WTC11 (cell line): ENCODE measurements at regions not wholly inside any gene's neighbourhood (a gene's known extent, or its start where the extent isn't known, plus 50 kb on each side); places are given as distances from the start of the nearest gene placed in this dataset.

Experiments
- ATAC-seq: fragments of 200-7000 bp; cut with Tn5 transposase; 2 replicates; pipeline ENCODE4 v1.10.0; 2021; ENCODE audit warnings: mild to moderate bottlenecking, moderate library complexity
- CTCF ChIA-PET: fragments of 300-600 bp; sonication (Branson Sonifier 250); formaldehyde crosslinking; loops from one replicate; lab custom pipeline; 2021; ENCODE audit warnings: antibody characterized with exemption; lab: Charles Lee
- POLR2A ChIA-PET: fragments of 350-600 bp; sonication (Branson Sonifier 250); formaldehyde crosslinking; loops from one replicate; lab custom pipeline; 2021; ENCODE audit warnings: antibody characterized with exemption; lab: Charles Lee
- DNase-seq: peaks from one replicate; pipeline ENCODE4 v3.0.0; 2021; ENCODE audit warnings: low spot score
- H3K27ac Mint-ChIP-seq: 2 replicates; pipeline ENCODE4 v1.8.0; 2021; ENCODE audit warnings: mixed read lengths
- H3K27me3 Mint-ChIP-seq: 2 replicates; pipeline ENCODE4 v1.8.0; 2021; ENCODE audit warnings: low read depth, mild to moderate bottlenecking, moderate library complexity, mixed read lengths
- H3K36me3 Mint-ChIP-seq: 2 replicates; pipeline ENCODE4 v1.8.0; 2021; ENCODE audit warnings: mixed read lengths
- H3K4me1 Mint-ChIP-seq: 2 replicates; pipeline ENCODE4 v1.8.0; 2022; ENCODE audit warnings: mixed read lengths
- H3K4me3 Mint-ChIP-seq: 2 replicates; pipeline ENCODE4 v1.8.0; 2021; ENCODE audit warnings: mild to moderate bottlenecking, moderate library complexity, mixed read lengths
- H3K9me3 Mint-ChIP-seq: 2 replicates; pipeline ENCODE4 v1.8.0; 2021; ENCODE audit warnings: mixed read lengths
- ARID4B ChIP-seq: sonication (generic); formaldehyde crosslinking; IDR thresholded peaks from 2 replicates; pipeline ENCODE4 v1.8.0; 2023; ENCODE audit warnings: missing genetic modification reagents, mild to moderate bottlenecking, borderline replicate concordance
- ATF1 ChIP-seq: sonication (generic); formaldehyde crosslinking; IDR thresholded peaks from 2 replicates; pipeline ENCODE4 v1.8.1; 2023; ENCODE audit warnings: mild to moderate bottlenecking, moderate library complexity, missing genetic modification reagents
- ATF3 ChIP-seq: sonication (generic); formaldehyde crosslinking; conservative IDR thresholded peaks from 2 replicates; pipeline ENCODE4 v1.8.1; 2022; ENCODE audit warnings: mild to moderate bottlenecking, missing genetic modification reagents
- CBFB ChIP-seq: sonication (generic); formaldehyde crosslinking; IDR thresholded peaks from 2 replicates; pipeline ENCODE4 v1.8.1; 2022; ENCODE audit warnings: mild to moderate bottlenecking, low read depth, missing genetic modification reagents
- CREM ChIP-seq: sonication (generic); formaldehyde crosslinking; IDR thresholded peaks from 2 replicates; pipeline ENCODE4 v1.8.1; 2022; ENCODE audit warnings: mild to moderate bottlenecking, missing genetic modification reagents, moderate library complexity
- ESRRA ChIP-seq: sonication (generic); formaldehyde crosslinking; IDR thresholded peaks from 2 replicates; pipeline ENCODE4 v1.8.1; 2022; ENCODE audit warnings: mild to moderate bottlenecking, missing genetic modification reagents, borderline replicate concordance
- FOXK1 ChIP-seq: sonication (generic); formaldehyde crosslinking; IDR thresholded peaks from 2 replicates; pipeline ENCODE4 v1.8.0; 2022; ENCODE audit warnings: mild to moderate bottlenecking, moderate library complexity, missing genetic modification reagents
- IRF2 ChIP-seq: sonication (generic); formaldehyde crosslinking; IDR thresholded peaks from 2 replicates; pipeline ENCODE4 v1.8.0; 2022; ENCODE audit warnings: low read depth, missing genetic modification reagents, borderline replicate concordance
- MLX ChIP-seq: sonication (generic); formaldehyde crosslinking; IDR thresholded peaks from 2 replicates; pipeline ENCODE4 v1.8.1; 2023; ENCODE audit warnings: mild to moderate bottlenecking, missing genetic modification reagents, moderate library complexity
- PRDM15 ChIP-seq: sonication (generic); formaldehyde crosslinking; IDR thresholded peaks from 2 replicates; pipeline ENCODE4 v1.8.0; 2022; ENCODE audit warnings: missing genetic modification reagents
- TCF7 ChIP-seq: sonication (generic); formaldehyde crosslinking; IDR thresholded peaks from 2 replicates; pipeline ENCODE4 v1.8.0; 2022; ENCODE audit warnings: mild to moderate bottlenecking, low read depth, missing genetic modification reagents, moderate library complexity
- TP53 ChIP-seq: sonication (generic); formaldehyde crosslinking; IDR thresholded peaks from 2 replicates; pipeline ENCODE4 v1.8.1; 2023; ENCODE audit warnings: mild to moderate bottlenecking, missing genetic modification reagents
- ZBTB21 ChIP-seq: sonication (generic); formaldehyde crosslinking; IDR thresholded peaks from 2 replicates; pipeline ENCODE4 v1.8.1; 2023; ENCODE audit warnings: mild to moderate bottlenecking, missing genetic modification reagents, borderline replicate concordance
- TF ChIP-seq, protein P1 (sequence below): fragments of 250-450 bp; sonication (Bioruptor Pico); IDR thresholded peaks from 2 replicates; pipeline ENCODE4 v1.9.0; 2021; ENCODE audit warnings: mild to moderate bottlenecking, borderline replicate concordance
- TF ChIP-seq, protein P2 (sequence below): sonication (generic); formaldehyde crosslinking; IDR thresholded peaks from 2 replicates; pipeline ENCODE4 v1.8.1; 2022; ENCODE audit warnings: mild to moderate bottlenecking, missing genetic modification reagents, moderate library complexity, borderline replicate concordance
- TF ChIP-seq, protein P3 (sequence below): sonication (generic); formaldehyde crosslinking; conservative IDR thresholded peaks from 2 replicates; pipeline ENCODE4 v1.8.1; 2023; ENCODE audit warnings: mild to moderate bottlenecking, low read depth, missing genetic modification reagents, moderate library complexity

GRCh38 chr3:159625594-159625993 lies 363.0 kb upstream of the IL12A start:
- Mint-ChIP-seq H3K27ac (no peak overlapping the region), H3K36me3 (no peaks in the 10 kb centered on the region), H3K4me3 (no peak overlapping the region), H3K4me1 (peaks cover 6% of the 10 kb centered on the region), H3K27me3 (no peaks in the 10 kb centered on the region), H3K9me3 (no peaks in the 10 kb centered on the region)
- DNase-seq (no peak), ATAC-seq (no peak)
- POLR2A ChIA-PET = no interaction called here
- CTCF ChIA-PET = interaction anchor here (1.1 to 1.6 kb wide), 2 partner anchors 180 to 363 kb away, joined by 3 to 7 read pairs; partner anchors contain the start of gene IL12A
- TF ChIP-seq MLX (CRISPR knock-in tag) = no peak
- TF ChIP-seq, protein P1, sequence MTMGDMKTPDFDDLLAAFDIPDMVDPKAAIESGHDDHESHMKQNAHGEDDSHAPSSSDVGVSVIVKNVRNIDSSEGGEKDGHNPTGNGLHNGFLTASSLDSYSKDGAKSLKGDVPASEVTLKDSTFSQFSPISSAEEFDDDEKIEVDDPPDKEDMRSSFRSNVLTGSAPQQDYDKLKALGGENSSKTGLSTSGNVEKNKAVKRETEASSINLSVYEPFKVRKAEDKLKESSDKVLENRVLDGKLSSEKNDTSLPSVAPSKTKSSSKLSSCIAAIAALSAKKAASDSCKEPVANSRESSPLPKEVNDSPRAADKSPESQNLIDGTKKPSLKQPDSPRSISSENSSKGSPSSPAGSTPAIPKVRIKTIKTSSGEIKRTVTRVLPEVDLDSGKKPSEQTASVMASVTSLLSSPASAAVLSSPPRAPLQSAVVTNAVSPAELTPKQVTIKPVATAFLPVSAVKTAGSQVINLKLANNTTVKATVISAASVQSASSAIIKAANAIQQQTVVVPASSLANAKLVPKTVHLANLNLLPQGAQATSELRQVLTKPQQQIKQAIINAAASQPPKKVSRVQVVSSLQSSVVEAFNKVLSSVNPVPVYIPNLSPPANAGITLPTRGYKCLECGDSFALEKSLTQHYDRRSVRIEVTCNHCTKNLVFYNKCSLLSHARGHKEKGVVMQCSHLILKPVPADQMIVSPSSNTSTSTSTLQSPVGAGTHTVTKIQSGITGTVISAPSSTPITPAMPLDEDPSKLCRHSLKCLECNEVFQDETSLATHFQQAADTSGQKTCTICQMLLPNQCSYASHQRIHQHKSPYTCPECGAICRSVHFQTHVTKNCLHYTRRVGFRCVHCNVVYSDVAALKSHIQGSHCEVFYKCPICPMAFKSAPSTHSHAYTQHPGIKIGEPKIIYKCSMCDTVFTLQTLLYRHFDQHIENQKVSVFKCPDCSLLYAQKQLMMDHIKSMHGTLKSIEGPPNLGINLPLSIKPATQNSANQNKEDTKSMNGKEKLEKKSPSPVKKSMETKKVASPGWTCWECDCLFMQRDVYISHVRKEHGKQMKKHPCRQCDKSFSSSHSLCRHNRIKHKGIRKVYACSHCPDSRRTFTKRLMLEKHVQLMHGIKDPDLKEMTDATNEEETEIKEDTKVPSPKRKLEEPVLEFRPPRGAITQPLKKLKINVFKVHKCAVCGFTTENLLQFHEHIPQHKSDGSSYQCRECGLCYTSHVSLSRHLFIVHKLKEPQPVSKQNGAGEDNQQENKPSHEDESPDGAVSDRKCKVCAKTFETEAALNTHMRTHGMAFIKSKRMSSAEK (CRISPR knock-in tag) = no peak
- TF ChIP-seq ZBTB21 (CRISPR knock-in tag) = no peak
- TF ChIP-seq TCF7 = no peak
- no peak for TF ChIP-seq PRDM15 (CRISPR knock-in tag)
- no peak for TF ChIP-seq FOXK1 (CRISPR knock-in tag)
- no peak for TF ChIP-seq TP53
- no peak for TF ChIP-seq ARID4B (CRISPR knock-in tag)

GRCh38 chr3:159626598-159626997 lies 362.0 kb upstream of the IL12A start:
- ATAC-seq (no peak), DNase-seq (no peak)
- CTCF ChIA-PET = interaction anchor here (1.5 kb wide), 1 partner anchor 40 kb away, joined by 3 read pairs; no protein-coding TSS in a partner anchor
- peaks cover 6% of the 10 kb centered on the region for H3K4me1 Mint-ChIP-seq
- H3K27ac Mint-ChIP-seq = no peak overlapping the region
- H3K36me3 Mint-ChIP-seq = no peaks in the 10 kb centered on the region
- no peaks in the 10 kb centered on the region for H3K9me3 Mint-ChIP-seq
- POLR2A ChIA-PET = no interaction called here
- H3K4me3 Mint-ChIP-seq = no peak overlapping the region
- no peaks in the 10 kb centered on the region for H3K27me3 Mint-ChIP-seq
- TF ChIP-seq ESRRA = no peak
- no peak for TF ChIP-seq MLX (CRISPR knock-in tag)
- no peak for TF ChIP-seq ATF3 (CRISPR knock-in tag)
- TF ChIP-seq, protein P2, sequence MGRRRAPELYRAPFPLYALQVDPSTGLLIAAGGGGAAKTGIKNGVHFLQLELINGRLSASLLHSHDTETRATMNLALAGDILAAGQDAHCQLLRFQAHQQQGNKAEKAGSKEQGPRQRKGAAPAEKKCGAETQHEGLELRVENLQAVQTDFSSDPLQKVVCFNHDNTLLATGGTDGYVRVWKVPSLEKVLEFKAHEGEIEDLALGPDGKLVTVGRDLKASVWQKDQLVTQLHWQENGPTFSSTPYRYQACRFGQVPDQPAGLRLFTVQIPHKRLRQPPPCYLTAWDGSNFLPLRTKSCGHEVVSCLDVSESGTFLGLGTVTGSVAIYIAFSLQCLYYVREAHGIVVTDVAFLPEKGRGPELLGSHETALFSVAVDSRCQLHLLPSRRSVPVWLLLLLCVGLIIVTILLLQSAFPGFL (CRISPR knock-in tag) = no peak
- TF ChIP-seq, protein P3, sequence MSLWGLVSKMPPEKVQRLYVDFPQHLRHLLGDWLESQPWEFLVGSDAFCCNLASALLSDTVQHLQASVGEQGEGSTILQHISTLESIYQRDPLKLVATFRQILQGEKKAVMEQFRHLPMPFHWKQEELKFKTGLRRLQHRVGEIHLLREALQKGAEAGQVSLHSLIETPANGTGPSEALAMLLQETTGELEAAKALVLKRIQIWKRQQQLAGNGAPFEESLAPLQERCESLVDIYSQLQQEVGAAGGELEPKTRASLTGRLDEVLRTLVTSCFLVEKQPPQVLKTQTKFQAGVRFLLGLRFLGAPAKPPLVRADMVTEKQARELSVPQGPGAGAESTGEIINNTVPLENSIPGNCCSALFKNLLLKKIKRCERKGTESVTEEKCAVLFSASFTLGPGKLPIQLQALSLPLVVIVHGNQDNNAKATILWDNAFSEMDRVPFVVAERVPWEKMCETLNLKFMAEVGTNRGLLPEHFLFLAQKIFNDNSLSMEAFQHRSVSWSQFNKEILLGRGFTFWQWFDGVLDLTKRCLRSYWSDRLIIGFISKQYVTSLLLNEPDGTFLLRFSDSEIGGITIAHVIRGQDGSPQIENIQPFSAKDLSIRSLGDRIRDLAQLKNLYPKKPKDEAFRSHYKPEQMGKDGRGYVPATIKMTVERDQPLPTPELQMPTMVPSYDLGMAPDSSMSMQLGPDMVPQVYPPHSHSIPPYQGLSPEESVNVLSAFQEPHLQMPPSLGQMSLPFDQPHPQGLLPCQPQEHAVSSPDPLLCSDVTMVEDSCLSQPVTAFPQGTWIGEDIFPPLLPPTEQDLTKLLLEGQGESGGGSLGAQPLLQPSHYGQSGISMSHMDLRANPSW (CRISPR knock-in tag) = no peak
- TF ChIP-seq CBFB (CRISPR knock-in tag) = no peak
- no peak for TF ChIP-seq CREM
- no peak for TF ChIP-seq ATF1
- TF ChIP-seq IRF2 (CRISPR knock-in tag) = no peak
